Ramos (cell line): ENCODE measurements at regions not wholly inside any gene's neighbourhood (a gene's known extent, or its start where the extent isn't known, plus 50 kb on each side); places are given as distances from the start of the nearest gene placed in this dataset.
"Not testable (repeated sequence)": the region's sequence is repeated elsewhere in the genome, so short reads cannot be mapped to it uniquely, and the experiment has no call there.

Source experiments
- in situ Hi-C: fragments of 300-500 bp; cut with MboI; formaldehyde crosslinking; loops from one replicate; pipeline ENCODE4 v1.14.3; 2022; ENCODE audit warnings: low sequenced_read_pairs; ENCODE audit not compliant: unreplicated experiment

DNA sequence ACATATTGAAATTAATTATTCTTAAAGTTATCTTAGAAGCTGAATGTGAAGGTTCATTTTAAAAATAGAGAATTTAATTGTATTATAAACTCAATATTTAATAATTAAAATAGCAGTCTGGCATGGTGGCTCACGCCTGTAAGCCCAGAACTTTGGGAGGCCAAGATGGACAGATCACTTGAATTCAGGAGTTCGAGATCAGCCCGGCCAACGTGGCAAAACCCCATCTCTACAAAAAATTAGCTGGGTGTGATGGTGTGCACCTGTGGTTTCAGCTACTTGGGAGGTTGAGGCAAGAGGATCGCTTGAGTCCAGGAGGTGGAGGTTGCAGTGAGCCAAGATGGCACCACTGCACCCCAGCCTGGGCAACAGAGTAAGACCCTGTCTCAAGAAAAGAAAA lies 659.9 kb upstream of the AGA start:
- in situ Hi-C loops, result no loop called here

DNA sequence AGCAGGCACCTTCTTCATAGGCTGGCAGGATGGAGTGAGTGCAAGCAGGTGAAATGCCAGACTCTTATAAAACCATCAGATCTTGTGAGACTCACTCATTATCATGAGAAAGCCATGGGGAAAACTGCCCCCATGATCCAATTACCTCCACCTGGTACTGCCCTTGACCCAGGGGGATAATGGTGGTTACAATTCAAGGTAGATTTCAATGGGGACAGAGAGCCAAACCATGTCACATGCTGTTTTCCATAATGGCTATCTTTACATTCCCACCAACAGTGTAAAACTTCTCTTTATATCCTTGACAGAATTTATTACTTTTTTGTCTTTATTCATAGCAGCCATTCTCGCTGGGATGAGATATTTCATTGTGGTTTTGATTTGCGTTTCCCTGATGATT lies 663.0 kb upstream of the AGA start:
- in situ Hi-C loops, result no loop called here

GRCh38 chr4:178136736-178137345 lies 694.6 kb upstream of the AGA start:
- in situ Hi-C loops, result no loop called here

DNA sequence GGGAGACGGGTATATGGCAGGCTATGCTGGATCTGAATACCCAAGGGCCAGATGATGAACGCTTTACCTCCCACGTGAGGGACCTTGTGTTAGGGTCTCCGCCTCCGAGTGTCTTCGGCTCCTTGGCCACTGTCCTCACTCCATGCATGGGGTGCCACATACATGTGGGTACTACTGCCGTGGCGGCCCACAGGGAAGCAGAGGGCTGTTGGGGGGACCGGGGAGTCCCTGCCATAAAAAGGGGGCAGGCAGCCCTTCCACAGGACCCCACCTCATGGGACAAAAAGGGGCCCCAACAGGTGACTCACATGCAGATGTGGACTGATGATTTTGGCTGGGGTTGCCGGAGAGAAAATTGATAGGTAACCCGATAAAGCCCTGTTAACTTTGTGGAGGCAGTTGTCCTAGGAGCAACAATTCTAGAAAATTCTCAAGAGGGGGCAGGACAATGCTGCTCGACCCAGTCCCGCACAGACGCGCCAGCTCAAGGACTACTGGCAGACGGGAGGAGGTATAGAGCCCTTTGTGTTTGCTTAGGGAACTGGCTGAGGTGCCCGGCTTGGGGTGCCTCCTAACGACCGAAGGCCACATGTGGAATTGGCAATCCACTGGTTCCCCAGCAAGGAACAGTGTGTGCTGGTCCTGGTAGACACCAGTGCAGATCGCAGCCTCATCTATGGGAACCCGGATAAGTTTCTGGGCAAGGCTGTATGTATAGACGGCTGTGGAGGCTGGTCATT lies 695.7 kb upstream of the AGA start:
- in situ Hi-C loops, result no loop called here

DNA sequence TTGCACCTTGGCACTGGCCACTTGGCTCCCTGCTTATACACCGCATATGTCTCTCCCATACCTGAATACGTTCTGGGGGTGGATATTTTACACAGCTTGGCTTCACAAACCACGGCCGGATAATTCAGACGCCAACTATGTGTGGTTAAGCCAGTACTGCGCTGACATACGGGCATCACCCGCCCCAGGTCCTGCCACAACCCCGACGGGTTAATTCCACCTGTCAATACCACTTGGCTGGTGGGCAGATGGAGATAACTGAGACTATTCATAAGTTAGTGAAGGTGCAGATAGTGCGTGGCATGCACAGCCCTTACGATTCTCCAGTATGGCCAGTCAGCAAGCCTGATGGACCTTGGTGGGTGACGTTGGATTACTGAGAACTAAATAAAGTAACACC lies 696.3 kb upstream of the AGA start:
- in situ Hi-C loops, result no loop called here

DNA sequence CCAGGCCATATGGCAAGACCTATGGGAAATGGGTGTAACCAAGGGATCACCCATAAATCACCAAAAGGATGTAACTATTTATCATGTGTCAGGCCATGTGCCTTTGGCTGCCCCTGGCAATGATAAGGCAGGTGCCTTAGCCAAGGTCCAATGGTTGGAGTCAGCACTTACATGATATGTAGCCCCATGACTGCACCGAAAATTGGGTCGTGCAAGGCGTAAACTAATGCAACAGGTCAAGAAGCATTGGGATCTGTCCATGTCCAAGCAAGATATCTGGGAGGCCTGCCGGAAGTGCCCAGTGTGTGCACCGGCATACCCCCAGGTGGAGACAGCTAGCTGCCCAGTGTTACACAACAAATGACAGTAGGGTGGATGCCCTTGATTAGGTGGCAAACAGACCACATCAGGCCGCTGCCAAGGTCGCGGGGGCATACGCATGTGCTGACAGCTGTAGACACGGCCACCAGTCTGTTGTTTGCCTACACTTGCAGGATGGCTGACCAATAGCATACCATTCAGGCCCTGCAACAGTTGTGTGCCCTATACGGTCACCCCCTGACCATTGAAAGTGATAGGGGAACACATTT lies 698.2 kb upstream of the AGA start:
- in situ Hi-C loops, result no loop called here

DNA sequence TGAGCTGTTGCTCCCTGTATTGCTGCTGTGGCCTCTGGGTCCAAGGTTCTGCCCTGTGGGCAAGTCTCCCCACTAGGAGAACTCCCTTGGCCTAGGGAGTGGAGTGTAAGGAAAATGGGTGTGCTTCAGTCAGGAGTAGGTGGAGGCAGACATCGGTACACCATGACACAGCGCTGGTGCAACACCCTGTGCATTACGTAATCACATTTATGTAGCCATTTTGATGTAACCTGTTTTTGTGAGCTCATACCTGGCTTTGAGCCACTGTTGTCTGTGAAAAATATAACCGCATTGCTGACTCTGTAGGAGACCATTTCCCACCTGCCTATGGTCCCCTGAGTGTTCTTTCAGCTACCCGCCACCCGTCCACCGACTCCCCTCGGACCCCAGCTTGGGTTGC lies 700.5 kb upstream of the AGA start:
- in situ Hi-C loops, result no loop called here

GRCh38 chr4:178148106-178148505 lies 705.9 kb upstream of the AGA start:
- in situ Hi-C loops, result no loop called here

DNA sequence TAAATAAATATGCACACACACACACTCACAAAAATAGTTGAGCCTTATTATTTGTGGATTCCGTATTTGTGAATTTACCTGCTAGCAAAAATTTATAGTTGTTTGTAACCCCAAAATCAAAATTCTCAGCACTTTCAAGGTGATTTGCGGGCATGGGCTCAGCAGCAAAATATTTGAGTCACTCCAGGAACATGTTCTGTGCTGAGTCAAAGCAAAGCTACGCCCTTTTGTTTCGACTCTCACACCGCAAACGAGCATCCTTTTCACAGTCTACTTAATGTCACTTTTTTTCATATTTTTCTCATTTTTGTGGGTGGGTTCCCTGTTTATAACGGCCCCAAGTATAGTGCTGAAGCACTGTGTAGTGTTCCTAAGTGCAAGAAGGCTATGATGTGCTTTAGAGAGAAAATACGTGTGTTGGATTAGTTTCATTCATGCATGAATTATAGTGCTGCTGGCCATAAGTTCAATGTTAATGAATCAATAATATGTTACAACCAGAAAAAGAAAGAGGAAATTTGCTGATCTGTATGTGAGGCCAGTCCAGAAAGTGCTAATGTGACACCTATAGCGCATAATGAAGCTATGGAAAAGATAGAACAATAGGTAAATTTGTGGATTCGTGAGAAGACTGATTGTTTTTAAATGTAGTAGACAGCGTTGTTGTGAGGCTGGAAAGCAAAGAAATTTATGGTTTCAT lies 723.2 kb upstream of the AGA start:
- in situ Hi-C loops, result no loop called here

GRCh38 chr4:178165951-178166308 lies 723.7 kb upstream of the AGA start:
- in situ Hi-C loops, result no loop called here

GRCh38 chr4:178173771-178174170 lies 731.5 kb upstream of the AGA start:
- in situ Hi-C loops, result no loop called here

GRCh38 chr4:178174756-178175155 lies 732.5 kb upstream of the AGA start:
- in situ Hi-C loops, result no loop called here

GRCh38 chr4:178185517-178185916 lies 743.3 kb upstream of the AGA start:
- in situ Hi-C loops, result no loop called here

- in situ Hi-C loops, result no loop called here
These were observed 750.4 kb upstream of the AGA start for GRCh38 chr4:178192611-178193010.

DNA sequence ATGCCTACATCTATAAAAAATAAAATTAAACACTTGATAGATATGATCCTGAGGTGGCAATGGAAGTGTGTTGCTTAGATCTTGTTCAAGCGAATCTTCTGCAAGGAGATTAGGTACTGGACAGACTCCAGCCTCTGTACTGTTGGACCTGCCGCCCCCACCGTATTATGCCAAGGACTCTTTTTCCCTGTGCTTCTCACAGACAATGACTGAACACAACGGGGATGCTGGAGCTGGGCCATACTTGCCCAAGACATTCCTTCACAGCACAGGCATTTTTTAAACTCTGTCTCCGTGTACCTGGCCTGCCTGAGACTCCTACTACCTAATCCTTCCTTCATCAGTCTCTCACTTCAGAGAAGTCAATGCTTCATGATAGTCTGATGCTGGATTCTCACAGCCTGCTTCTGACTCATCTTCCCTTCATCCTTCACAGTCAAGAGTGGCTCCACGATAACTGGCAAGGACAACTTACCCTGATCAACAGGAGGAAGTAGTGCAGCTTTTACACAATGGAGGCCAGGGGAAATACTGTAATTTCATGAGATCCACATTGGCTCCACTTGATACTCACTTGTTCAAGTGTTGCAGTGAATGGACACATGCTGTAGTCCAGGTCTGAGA lies 754.6 kb upstream of the AGA start:
- in situ Hi-C loops, result no loop called here

- in situ Hi-C loops, result no loop called here
These were observed 756.5 kb upstream of the AGA start for GRCh38 chr4:178198691-178199090.

DNA sequence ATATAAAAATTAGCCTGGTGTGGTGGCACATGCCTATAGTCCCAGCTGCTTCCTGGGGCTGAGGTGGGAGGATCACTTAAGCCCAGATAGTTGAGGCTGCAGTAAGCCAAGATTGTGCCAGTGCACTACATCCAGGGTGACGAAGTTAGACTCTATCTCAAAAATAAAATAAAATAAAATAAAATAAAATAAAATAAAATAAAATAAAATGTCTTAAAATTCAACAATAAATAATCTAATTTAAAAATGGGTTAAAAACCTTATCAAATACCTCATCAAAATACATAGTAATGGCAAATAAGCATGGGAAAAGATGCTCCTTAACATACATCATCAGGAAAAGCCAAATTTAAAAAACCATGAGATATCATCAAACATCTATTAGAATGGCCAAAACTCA lies 760.2 kb upstream of the AGA start:
- in situ Hi-C loops, result no loop called here

DNA sequence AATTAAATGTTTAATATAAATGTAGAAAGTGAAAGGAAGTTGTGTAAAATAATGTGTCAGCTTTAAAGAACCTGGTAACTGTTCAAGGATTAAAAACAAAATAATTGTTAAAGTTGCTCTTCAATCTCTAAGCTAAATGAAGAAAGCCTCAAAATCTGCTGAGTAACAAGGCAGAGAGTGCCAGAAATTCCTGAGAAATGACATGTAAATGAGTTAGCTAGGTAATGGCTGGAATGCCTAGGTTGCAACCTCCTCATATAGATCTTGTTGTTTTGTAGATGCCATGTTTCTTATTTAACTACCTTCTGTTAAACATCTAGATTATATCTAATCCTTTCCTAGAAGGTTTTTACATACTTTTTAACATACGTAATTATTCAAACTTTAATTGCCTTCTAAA lies 763.6 kb upstream of the AGA start:
- in situ Hi-C loops, result no loop called here

- in situ Hi-C loops, result no loop called here
These were observed 773.1 kb upstream of the AGA start for GRCh38 chr4:178215309-178215708.

DNA sequence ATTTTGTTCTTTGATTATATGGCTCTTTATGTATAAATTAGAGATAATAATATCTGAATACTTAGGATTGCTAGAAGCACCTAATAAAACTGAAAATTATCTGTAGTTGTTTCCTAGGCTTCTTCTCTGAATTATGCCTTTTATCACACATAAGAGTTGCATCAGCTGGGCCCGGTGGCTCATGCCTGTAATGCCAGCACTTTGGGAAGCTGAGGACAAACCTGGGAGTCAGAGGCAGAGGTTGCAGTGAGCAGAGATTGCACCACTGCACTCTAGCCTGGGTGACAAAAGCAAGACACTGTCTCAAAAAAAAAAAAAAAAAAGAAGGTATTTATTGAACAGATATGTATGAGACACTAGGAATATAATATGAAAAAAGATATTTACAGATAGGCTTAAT lies 773.5 kb upstream of the AGA start:
- in situ Hi-C loops, result no loop called here

- in situ Hi-C loops, result not testable (repeated sequence)
These were observed 784.2 kb upstream of the AGA start for GRCh38 chr4:178226421-178226820.
